HG03066 (cell line): ENCODE measurements at regions not wholly inside any gene's neighbourhood (a gene's known extent, or its start where the extent isn't known, plus 50 kb on each side); places are given as distances from the start of the nearest gene placed in this dataset.
A peak's percentile ranks its signal among the peaks of the same experiment; 100 is the strongest.

Experiments used
- ATAC-seq: cut with Tn5 transposase; IDR thresholded peaks from one replicate; pipeline ENCODE4 v1.9.1; 2021; ENCODE audit warnings: low read depth; ENCODE audit not compliant: unreplicated experiment

DNA sequence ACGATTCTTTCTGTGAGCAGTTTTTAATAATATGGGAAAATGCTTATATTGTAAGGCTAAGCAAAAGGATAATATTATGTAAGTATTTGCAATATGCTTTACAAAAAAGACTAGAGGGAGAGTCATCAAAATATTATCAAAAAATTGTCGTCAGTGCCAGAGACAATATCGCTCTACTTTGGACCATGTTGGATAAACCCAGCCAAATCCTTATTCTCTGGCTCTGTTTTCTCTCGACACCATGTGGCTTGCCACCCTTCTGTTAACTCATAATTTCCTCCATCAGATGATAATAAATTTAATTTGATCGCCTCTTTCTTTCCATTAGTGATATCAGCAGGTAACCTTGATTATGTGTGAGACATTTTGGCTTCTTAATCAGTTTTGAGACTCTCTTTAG lies 129.9 kb downstream of the CDC42EP3 start:
- ATAC-seq = no peak

- no peak for ATAC-seq
Observed at GRCh38 chr2:37543999-37544557, 127.4 kb downstream of the CDC42EP3 start.

GRCh38 chr2:37544591-37545031 lies 126.8 kb downstream of the CDC42EP3 start:
- ATAC-seq = no peak

GRCh38 chr2:37549598-37549997 lies 121.8 kb downstream of the CDC42EP3 start:
- ATAC-seq = peak; percentile 72

GRCh38 chr2:37550190-37550589 lies 121.3 kb downstream of the CDC42EP3 start:
- ATAC-seq = no peak

GRCh38 chr2:37551783-37552182 lies 119.7 kb downstream of the CDC42EP3 start:
- ATAC-seq = no peak

DNA sequence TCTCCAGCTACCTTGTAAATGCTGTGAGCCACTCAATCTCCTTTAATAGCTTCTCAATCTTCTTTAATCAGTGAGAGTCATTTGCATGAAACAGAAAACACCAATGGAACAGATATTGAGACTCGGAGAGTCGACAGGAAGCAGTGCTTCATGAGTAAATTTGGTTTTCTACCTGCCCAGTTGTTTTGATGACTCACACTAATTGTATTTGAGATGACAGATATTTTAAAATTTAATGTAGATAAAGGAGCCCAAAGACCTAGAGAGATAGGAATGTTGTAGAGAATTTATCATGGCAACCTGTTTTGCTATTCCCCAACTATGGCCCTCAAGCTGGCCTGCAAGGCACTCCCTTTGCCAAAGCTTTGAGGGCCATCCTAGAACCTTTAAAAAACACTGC lies 119.1 kb downstream of the CDC42EP3 start:
- ATAC-seq = no peak

GRCh38 chr2:37553411-37554154 lies 117.9 kb downstream of the CDC42EP3 start:
- no peak for ATAC-seq

DNA sequence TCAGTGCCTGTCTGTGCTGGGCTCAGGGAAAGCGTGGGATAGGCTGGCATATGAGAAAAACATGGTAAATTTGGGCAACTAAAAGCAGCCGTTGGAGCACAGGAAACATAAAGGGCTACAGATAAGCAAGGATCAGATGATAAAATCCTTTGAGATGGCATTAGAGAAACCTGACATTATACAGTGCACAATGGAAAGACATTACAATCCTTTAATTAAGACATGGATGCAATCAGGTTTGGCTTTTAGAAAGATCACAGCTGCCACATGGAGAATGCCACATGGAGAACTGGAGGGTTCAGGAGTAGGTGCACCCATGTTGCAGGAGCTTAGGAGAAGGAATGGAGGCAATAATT lies 117.3 kb downstream of the CDC42EP3 start:
- no peak for ATAC-seq

DNA sequence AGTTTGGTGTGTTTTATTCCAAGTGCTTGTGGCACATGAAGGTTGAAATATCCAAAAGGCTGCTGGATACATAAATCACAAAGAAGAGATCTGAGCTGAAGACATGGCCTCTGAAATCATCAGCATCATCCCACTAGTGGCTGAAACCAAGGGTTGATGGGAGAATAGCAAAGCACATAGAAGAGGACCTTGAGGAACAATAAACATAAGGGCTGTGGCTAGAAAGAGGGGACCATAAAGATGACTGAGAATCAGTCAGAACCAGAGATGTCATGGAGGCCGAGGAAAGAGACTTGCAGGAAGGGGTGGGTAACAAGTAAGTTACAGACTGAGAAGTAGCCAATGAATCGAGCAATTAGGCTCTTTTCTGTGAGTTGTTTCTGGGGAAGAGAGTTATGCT lies 116.8 kb downstream of the CDC42EP3 start:
- no peak for ATAC-seq

GRCh38 chr2:37555457-37555856 lies 116.0 kb downstream of the CDC42EP3 start:
- ATAC-seq = no peak

GRCh38 chr2:37556256-37556655 lies 115.2 kb downstream of the CDC42EP3 start:
- no peak for ATAC-seq

- peak; percentile 64 for ATAC-seq
Observed at GRCh38 chr2:37558623-37559022, 112.8 kb downstream of the CDC42EP3 start.

DNA sequence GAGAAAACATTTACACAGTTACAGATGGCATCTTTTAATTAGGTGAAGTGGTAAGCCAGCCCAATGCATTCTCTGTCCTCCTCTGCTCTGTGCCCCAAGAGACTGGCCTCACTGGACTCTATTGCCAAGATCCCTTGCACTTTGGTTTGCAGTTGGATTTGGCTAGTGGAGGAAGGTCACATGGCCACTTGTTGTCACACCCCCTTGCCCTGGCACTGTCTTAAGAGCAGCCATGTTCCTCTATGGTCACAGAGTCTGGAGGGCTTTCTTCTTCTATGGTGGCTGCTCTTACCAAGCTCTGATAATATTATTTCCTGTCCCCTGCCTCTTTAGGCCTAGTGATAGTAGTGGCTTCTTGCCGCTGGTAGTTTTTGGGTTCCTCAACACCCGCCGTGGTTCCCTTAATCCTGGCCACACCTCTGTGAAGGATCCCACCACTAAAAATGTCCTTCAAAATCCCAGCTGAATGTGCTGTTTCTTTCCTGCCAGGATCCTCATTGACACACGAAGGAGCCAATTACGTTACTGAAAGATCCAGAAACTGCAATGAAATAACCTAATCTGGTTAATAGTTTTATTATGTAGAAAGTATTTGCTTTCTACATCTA lies 111.1 kb downstream of the CDC42EP3 start:
- ATAC-seq = no peak

GRCh38 chr2:37560863-37561614 lies 110.4 kb downstream of the CDC42EP3 start:
- no peak for ATAC-seq

- ATAC-seq = peak; percentile 74
Observed at GRCh38 chr2:37561615-37562569, 109.5 kb downstream of the CDC42EP3 start.

GRCh38 chr2:37563375-37564015 lies 107.9 kb downstream of the CDC42EP3 start:
- ATAC-seq = no peak

DNA sequence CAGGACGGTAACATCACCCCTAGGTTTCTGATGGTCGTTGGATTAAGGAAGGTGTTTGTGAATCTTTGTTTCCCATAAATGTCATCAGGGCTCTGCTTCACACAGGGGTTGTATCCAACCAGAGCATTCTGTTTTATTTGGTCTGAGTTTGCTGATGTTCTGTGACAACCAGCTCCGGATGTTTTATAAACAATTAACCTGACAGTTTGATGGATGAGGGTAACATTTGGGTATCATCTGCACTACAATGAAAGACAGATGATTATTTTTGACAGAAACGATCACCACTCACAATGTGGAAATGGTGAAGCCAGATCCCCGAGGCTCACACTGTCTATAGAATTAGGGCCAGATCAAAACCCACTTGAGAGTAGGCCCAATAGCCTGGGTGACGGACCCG lies 107.1 kb downstream of the CDC42EP3 start:
- no peak for ATAC-seq

DNA sequence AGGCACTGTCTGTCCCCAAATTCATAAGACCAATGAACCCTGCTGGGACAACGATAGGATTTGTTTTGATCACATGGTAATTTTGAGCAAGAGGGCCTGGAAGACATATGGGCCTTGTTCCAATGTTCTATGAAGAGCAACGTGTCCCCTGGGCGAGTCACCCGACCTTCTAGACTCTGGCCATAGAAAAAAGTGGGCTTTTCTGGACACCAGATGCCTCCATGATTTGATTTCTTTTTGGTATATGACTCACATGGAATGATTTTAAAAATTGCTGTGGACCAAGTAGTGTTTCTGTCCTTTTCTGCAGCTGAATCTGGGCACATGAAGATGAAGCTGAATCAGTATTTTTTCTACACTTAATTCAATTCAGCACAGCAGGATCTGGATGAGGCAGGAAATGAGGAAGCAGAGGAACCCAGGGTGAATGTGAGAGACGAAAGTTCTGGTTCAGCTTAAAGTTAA lies 104.9 kb downstream of the CDC42EP3 start:
- ATAC-seq = no peak

DNA sequence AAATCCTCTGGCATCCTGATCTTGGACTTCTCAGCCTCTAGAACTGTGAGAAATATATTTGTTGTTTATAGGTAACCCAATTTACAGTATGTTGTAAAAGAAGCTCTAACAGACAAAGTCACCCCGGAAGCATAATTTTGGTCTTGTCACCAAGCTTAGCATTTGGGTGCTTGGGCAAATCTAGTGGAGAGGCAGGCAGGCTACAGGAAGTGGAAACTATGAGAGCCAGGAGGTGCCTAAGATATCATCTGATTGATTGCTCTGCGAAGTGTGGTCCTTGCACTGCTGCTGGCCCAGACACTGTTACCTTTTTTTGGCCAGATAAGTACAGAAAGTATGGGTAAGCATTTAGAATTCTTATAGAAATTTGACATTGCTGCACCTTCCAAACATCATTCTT lies 102.9 kb downstream of the CDC42EP3 start:
- ATAC-seq = no peak
